ENCODE measurements at regions not wholly inside any gene's neighbourhood (a gene's known extent, or its start where the extent isn't known, plus 50 kb on each side); places are given as distances from the start of the nearest gene placed in this dataset.

- no peak overlapping the region for H3K27ac Mint-ChIP-seq
- no peak overlapping the region for H3K4me3 Mint-ChIP-seq
- no peaks in the 10 kb centered on the region for H3K9me3 Mint-ChIP-seq
- no peaks in the 10 kb centered on the region for H3K4me1 Mint-ChIP-seq
- H3K27me3 Mint-ChIP-seq, result peaks cover 3% of the 10 kb centered on the region
- H3K36me3 Mint-ChIP-seq, result no peaks in the 10 kb centered on the region
These were observed 276.1 kb upstream of the SIX2 start for GRCh38 chr2:45285311-45285710.

- no peaks in the 10 kb centered on the region for H3K4me1 Mint-ChIP-seq
- no peaks in the 10 kb centered on the region for H3K36me3 Mint-ChIP-seq
- H3K9me3 Mint-ChIP-seq, result no peaks in the 10 kb centered on the region
These were observed 275.4 kb upstream of the SIX2 start for GRCh38 chr2:45284621-45284995.

GRCh38 chr2:45283764-45284620 lies 274.7 kb upstream of the SIX2 start:
- Mint-ChIP-seq H3K27ac (no peak overlapping the region), H3K9me3 (no peaks in the 10 kb centered on the region), H3K4me3 (no peak overlapping the region), H3K27me3 (peaks cover 4% of the 10 kb centered on the region), H3K4me1 (no peaks in the 10 kb centered on the region), H3K36me3 (no peaks in the 10 kb centered on the region)

More at GRCh38 chr2:45284621-45284995, 275.4 kb upstream of the SIX2 start:
- Mint-ChIP-seq H3K27ac (no peak overlapping the region), H3K4me3 (no peak overlapping the region), H3K27me3 (peaks cover 3% of the 10 kb centered on the region)

DNA sequence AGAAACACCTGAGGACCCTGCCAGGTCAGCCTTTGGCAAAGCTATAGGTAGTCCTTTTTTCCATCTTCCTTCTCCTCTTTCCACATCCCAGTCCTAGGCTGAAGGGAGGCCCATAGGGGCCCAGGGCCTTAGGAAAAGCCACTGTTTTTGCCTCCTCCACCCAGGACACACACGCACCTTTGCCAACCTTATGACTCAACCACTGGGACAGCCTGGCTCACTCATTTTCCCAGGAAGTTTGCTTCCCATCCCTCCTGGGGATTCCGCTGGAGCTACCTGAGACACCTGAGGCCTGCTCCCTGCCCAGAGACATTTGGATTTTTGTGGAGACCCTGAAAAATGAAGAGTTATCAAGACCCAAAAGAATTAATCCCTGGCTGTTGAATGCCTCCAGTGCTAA lies 273.4 kb upstream of the SIX2 start:
- Mint-ChIP-seq H3K4me3 (no peak overlapping the region), H3K27ac (no peak overlapping the region), H3K4me1 (no peaks in the 10 kb centered on the region), H3K27me3 (peaks cover 5% of the 10 kb centered on the region), H3K9me3 (no peaks in the 10 kb centered on the region), H3K36me3 (no peaks in the 10 kb centered on the region)

DNA sequence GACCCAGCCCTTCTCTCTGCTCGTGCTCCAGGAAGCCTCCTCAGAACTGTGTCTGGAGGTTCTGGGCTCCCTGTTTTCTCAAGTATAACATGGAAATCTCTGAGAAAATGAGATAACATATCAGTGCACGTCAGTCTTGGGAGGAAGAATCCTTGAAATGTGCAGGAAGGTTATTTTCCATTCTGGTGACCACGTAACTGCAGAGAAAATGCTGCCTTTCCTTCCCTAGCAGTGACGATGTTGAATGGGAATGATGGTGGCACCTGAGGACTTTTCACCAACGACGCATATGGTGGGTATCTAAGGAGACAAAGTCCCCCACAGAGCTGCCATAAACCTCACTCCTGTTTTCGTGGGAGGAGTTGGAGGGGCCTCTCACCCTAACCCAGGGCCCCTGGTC lies 272.1 kb upstream of the SIX2 start:
- no peaks in the 10 kb centered on the region for H3K9me3 Mint-ChIP-seq
- no peak overlapping the region for H3K4me3 Mint-ChIP-seq
- H3K4me1 Mint-ChIP-seq, result no peaks in the 10 kb centered on the region
- no peaks in the 10 kb centered on the region for H3K36me3 Mint-ChIP-seq
- peaks cover 2% of the 10 kb centered on the region for H3K27me3 Mint-ChIP-seq
- no peak overlapping the region for H3K27ac Mint-ChIP-seq

- H3K27ac Mint-ChIP-seq, result no peak overlapping the region
These were observed 271.5 kb upstream of the SIX2 start for GRCh38 chr2:45280794-45281193.

GRCh38 chr2:45279356-45279755 lies 270.1 kb upstream of the SIX2 start:
- peaks cover 2% of the 10 kb centered on the region for H3K27me3 Mint-ChIP-seq
- H3K27ac Mint-ChIP-seq, result no peak overlapping the region
- H3K4me1 Mint-ChIP-seq, result no peaks in the 10 kb centered on the region
- H3K36me3 Mint-ChIP-seq, result no peaks in the 10 kb centered on the region
- no peak overlapping the region for H3K4me3 Mint-ChIP-seq
- no peaks in the 10 kb centered on the region for H3K9me3 Mint-ChIP-seq

More at GRCh38 chr2:45280794-45281193, 271.5 kb upstream of the SIX2 start:
- Mint-ChIP-seq H3K27me3 (peaks cover 2% of the 10 kb centered on the region), H3K9me3 (no peaks in the 10 kb centered on the region), H3K36me3 (no peaks in the 10 kb centered on the region), H3K4me3 (no peak overlapping the region), H3K4me1 (no peaks in the 10 kb centered on the region)

GRCh38 chr2:45278365-45279078 lies 269.3 kb upstream of the SIX2 start:
- H3K27me3 Mint-ChIP-seq, result peaks cover 2% of the 10 kb centered on the region
- no peak overlapping the region for H3K27ac Mint-ChIP-seq
- no peaks in the 10 kb centered on the region for H3K36me3 Mint-ChIP-seq
- H3K4me3 Mint-ChIP-seq, result no peak overlapping the region
- H3K4me1 Mint-ChIP-seq, result no peaks in the 10 kb centered on the region
- no peaks in the 10 kb centered on the region for H3K9me3 Mint-ChIP-seq

DNA sequence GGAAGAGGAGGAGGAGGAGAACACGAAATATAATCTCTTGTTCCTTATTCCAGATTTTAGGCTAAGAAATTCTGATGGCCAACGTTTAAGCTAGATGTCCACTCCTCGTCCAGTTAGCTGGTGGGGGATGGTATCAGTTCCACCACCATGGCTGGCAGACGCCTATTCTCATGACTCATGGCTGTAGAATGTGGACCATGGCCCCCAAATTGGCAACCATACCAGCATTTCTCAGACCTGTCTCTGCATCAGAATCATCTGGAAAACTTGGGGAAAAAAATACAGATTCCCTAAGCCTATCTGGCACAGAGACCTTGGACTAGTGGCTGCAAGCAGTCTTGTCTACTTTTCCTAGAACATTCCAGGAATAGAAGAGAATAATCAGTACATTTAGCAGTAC lies 267.7 kb upstream of the SIX2 start:
- no peaks in the 10 kb centered on the region for H3K9me3 Mint-ChIP-seq
- no peaks in the 10 kb centered on the region for H3K4me1 Mint-ChIP-seq
- no peak overlapping the region for H3K27ac Mint-ChIP-seq

GRCh38 chr2:45275806-45276205 lies 266.6 kb upstream of the SIX2 start:
- no peaks in the 10 kb centered on the region for H3K36me3 Mint-ChIP-seq
- no peaks in the 10 kb centered on the region for H3K4me1 Mint-ChIP-seq
- H3K4me3 Mint-ChIP-seq, result no peak overlapping the region
- no peaks in the 10 kb centered on the region for H3K9me3 Mint-ChIP-seq
- peaks cover 2% of the 10 kb centered on the region for H3K27me3 Mint-ChIP-seq
- no peak overlapping the region for H3K27ac Mint-ChIP-seq

More for the DNA sequence above, 267.7 kb upstream of the SIX2 start:
- no peaks in the 10 kb centered on the region for H3K36me3 Mint-ChIP-seq
- H3K27me3 Mint-ChIP-seq, result peaks cover 2% of the 10 kb centered on the region
- no peak overlapping the region for H3K4me3 Mint-ChIP-seq

DNA sequence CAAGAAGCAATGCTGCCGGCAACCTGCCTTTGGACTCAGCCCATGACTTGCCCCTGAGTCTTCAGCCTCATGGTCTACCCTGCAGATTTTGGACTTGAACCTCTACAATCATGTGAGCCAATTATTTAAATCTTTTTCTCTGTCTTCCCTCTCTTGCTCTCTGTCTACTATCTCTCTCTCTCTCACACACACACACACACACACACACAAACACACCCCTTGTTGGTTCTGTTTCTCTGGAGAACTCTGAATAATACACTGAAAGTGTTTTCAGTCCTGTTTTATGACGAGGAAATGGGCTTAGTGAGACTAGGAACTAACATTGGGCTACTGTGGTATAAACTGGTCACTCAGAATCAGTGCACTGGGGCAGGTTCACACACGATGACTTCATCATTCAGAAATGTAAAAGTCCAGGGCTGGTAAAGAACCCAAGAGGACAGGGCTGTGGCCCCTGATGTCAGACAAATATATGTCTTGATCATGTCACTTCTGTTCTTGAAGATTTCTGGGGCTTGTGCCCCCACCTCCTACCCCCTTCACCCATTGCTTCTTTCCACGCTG lies 266.1 kb upstream of the SIX2 start:
- Mint-ChIP-seq H3K27me3 (peaks cover 2% of the 10 kb centered on the region), H3K9me3 (no peaks in the 10 kb centered on the region), H3K4me3 (no peak overlapping the region), H3K27ac (no peak overlapping the region), H3K4me1 (no peaks in the 10 kb centered on the region), H3K36me3 (no peaks in the 10 kb centered on the region)

DNA sequence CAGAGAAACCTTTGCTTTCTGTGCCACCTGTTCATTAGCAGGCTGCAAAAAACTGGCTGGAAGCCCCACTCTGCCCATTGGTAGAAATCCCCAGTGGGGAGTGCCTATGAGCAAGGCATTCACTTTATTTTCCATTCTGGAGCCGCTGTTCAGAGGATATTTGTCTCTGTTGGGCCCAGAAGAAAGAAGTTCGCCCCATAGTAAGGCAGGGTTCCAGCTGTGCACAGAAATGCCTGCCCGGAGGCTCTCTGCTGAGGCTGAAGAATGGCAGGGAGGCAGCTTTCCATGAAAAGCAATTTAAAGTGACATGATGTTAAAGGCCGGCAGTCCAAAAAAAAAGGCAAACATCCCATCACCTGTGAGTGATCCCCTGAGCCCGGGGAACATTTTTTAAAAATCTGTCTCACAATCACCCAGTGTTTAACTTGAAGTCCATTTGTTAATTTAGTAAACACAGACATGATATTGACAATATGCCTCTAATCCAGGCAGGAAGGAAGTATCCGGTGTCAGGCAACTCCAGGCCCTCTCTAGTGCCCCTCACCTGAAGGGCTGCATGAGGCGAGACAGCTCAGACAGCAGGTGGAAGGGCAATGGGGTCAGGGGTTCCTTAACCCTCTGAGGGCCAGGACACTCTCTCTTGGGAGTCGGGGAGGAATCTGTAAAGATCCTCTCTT lies 265.1 kb upstream of the SIX2 start:
- no peak overlapping the region for H3K27ac Mint-ChIP-seq
- no peaks in the 10 kb centered on the region for H3K9me3 Mint-ChIP-seq
- H3K4me3 Mint-ChIP-seq, result no peak overlapping the region
- H3K27me3 Mint-ChIP-seq, result peaks cover 5% of the 10 kb centered on the region
- no peaks in the 10 kb centered on the region for H3K36me3 Mint-ChIP-seq
- no peaks in the 10 kb centered on the region for H3K4me1 Mint-ChIP-seq

- Mint-ChIP-seq H3K9me3 (no peaks in the 10 kb centered on the region), H3K4me3 (no peak overlapping the region), H3K27ac (no peak overlapping the region), H3K4me1 (no peaks in the 10 kb centered on the region), H3K36me3 (no peaks in the 10 kb centered on the region), H3K27me3 (peaks cover 4% of the 10 kb centered on the region)
These were observed 264.4 kb upstream of the SIX2 start for GRCh38 chr2:45273412-45274249.

DNA sequence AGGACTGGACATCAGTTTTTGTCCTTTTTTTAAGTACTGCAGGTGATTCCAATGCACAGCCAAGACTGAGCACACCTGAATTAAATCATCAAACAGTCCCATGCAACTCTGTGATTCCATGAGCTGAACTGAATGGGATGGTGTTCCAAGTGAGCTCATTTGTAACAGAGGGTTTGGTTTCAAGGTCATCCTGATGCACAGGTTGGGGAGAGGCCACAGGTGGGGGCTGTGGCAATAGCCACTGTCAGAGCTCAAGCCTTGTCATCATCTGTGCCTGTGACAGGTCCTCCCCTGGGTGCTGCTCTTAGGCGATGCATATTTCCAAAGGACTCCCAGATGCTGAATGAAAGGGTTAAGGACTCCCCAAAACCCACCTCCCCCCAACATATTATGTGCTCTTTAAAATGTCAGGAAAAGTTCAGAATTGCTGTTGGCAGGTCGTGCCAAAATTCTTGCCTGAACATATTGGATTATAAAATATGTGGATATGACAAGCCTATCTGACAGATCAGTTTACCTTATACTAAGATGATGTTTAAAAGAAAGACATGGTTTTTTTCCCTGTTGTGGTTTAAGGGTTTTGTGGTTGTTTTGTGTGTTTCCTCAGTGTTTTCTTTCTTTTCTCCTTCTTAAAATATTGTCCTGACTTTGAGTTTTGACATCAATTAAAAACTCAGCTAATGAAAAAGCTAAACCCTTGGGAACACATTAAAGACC lies 263.5 kb upstream of the SIX2 start:
- Mint-ChIP-seq H3K27ac (no peak overlapping the region), H3K4me3 (no peak overlapping the region), H3K4me1 (no peaks in the 10 kb centered on the region), H3K36me3 (no peaks in the 10 kb centered on the region), H3K9me3 (no peaks in the 10 kb centered on the region), H3K27me3 (peaks cover 4% of the 10 kb centered on the region)

Measured in activated naive CD4-positive, alpha-beta T cell treated with anti-CD3 and anti-CD28 coated beads, Interleukin-2, amount 50 U/mL, for 24 hours (primary cell).